Ovary (tissue), 3 donors: ENCODE measurements at regions not wholly inside any gene's neighbourhood (a gene's known extent, or its start where the extent isn't known, plus 50 kb on each side); places are given as distances from the start of the nearest gene placed in this dataset.

Experiments
- CTCF ChIP-seq, 3 donors: fragments of 450-650 bp in 2 of 3; fragments of 200-600 bp in 1 of 3; IDR thresholded peaks; one replicate each; pipeline versions ENCODE4 v1.5.1 to v1.8.0; 2016 to 2022; ENCODE audit warnings: antibody characterized with exemption in 3 of 3, mild to moderate bottlenecking in 1 of 3
- EP300 ChIP-seq: sonication (generic); formaldehyde crosslinking; IDR thresholded peaks from one replicate; pipeline ENCODE4 v1.6.1; 2017; ENCODE audit warnings: antibody characterized with exemption
- donor health status: DM: no; HTN: no; CAD: no.

GRCh38 chr14:97077687-97078086 is 280.5 kb downstream of the VRK1 start:
- TF ChIP-seq CTCF (IDR thresholded peaks at IDR 0.05): no peak
- no peak for TF ChIP-seq EP300
